Naive thymus-derived CD8-positive, alpha-beta T cell (primary cell): ENCODE measurements at regions not wholly inside any gene's neighbourhood (a gene's known extent, or its start where the extent isn't known, plus 50 kb on each side); places are given as distances from the start of the nearest gene placed in this dataset.

Source experiments
- ATAC-seq, 2 donors: fragments of 150-1000 bp; cut with Tn5 transposase in 1 of 2; sonication (Bioruptor Pico), chemical (Tn5 transposase) in 1 of 2; 1 replicate in 1 of 2; 2 replicates in 1 of 2; pipeline ENCODE4 v1.10.0; 2021; ENCODE audit warnings: mild to moderate bottlenecking in 2 of 2, moderate library complexity in 2 of 2
- POLR2A ChIA-PET: fragments of 350-600 bp; sonication (Branson Sonifier 250); formaldehyde crosslinking; loops from one replicate; lab custom pipeline; 2021; ENCODE audit warnings: antibody characterized with exemption; lab: Charles Lee
- DNase-seq, 10 donors: peaks; one replicate each; pipeline versions ENCODE4 v3.0.0 to v3.0.0-alpha.2; 2020 to 2022
- H3K27ac Mint-ChIP-seq, 10 donors: one replicate each; pipeline ENCODE4 v1.8.0; 2020 to 2022; ENCODE audit warnings: mild to moderate bottlenecking in 10 of 10, mixed read lengths in 10 of 10, moderate library complexity in 4 of 10, inconsistent platforms in 1 of 10
- H3K27me3 Mint-ChIP-seq, 5 donors: one replicate each; pipeline ENCODE4 v1.8.0; 2021 to 2022; ENCODE audit warnings: mixed read lengths in 5 of 5
- H3K36me3 Mint-ChIP-seq, 3 donors: one replicate each; pipeline ENCODE4 v1.8.0; 2020 to 2022; ENCODE audit warnings: mixed read lengths in 3 of 3, mild to moderate bottlenecking in 2 of 3, inconsistent platforms in 1 of 3
- H3K4me1 Mint-ChIP-seq, 4 donors: one replicate each; pipeline ENCODE4 v1.8.0; 2021 to 2022; ENCODE audit warnings: mixed read lengths in 4 of 4
- H3K4me3 Mint-ChIP-seq, 10 donors: one replicate each; pipeline ENCODE4 v1.8.0; 2020 to 2022; ENCODE audit warnings: mild to moderate bottlenecking in 10 of 10, mixed read lengths in 10 of 10, moderate library complexity in 6 of 10, inconsistent platforms in 1 of 10
- H3K9me3 Mint-ChIP-seq, 9 donors: one replicate each; pipeline ENCODE4 v1.8.0; 2020 to 2022; ENCODE audit warnings: mixed read lengths in 9 of 9, mild to moderate bottlenecking in 3 of 9, inconsistent platforms in 1 of 9, moderate library complexity in 1 of 9

DNA sequence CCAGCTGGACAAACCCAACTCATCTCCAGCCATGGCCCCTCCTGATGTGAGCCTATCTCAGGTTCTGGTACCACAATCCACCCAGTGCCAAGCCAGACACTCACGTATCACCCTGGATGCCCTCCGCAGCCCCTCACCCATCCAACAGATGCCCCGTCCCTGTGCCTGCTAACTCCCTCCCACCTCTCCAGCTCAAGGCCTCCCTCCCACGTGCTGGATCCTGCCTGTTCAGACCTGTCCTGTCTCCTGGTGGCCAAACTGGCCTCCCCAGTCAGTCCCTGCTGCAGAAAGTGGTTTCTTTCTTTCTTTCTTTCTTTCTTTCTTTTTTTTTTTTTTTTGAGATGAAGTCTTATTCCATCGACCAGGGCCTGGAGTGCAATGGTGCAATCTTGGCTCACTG is 86.2 kb downstream of the RRM2 start:
- Mint-ChIP-seq H3K9me3 (no peaks in the 10 kb centered on the region), H3K36me3 (no peaks in the 10 kb centered on the region), H3K27me3 (no peaks in the 10 kb centered on the region), H3K4me3 (no peak overlapping the region), H3K27ac (no peak overlapping the region), H3K4me1 (peaks cover 0 to 5% (median 0%) of the 10 kb centered on the region in 4 donors)
- no peak for DNase-seq
- POLR2A ChIA-PET, result no interaction called here
- ATAC-seq, result no peak

DNA sequence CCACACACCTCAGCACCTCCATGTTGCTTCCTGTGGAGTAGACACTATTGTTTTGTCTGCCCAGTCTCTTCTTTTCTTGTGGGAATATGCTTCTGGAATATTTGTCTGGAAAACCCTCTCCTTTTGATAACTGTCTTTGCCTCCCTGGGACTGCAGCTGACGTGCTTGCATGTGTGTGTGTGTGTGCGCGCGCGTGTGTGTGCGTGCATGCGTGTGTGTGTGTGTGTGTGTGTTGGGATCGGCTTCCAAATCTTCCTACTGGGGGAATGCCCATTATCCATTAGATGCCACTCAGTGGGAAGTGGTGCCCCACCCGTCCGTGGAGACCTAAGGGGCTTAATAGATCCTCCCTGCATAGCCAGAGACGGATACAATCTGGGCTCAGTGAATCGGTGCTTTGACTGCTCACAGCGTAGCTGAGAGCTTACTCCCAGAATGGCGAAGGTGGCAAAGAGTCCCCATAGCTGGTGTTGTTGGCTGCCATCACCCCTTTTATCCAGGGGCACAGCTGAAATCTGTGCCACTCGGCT is 86.9 kb downstream of the RRM2 start:
- Mint-ChIP-seq H3K4me1 (peaks cover 0 to 2% (median 0%) of the 10 kb centered on the region in 4 donors), H3K36me3 (no peaks in the 10 kb centered on the region), H3K9me3 (no peaks in the 10 kb centered on the region), H3K27me3 (no peaks in the 10 kb centered on the region), H3K4me3 (no peak overlapping the region), H3K27ac (peak overlapping the region in 1 of 10 donors; percentile 5)
- POLR2A ChIA-PET, result no interaction called here
- DNase-seq (no peak), ATAC-seq (no peak)

GRCh38 chr2:10210336-10210735 is 87.8 kb downstream of the RRM2 start:
- POLR2A ChIA-PET, result no interaction called here
- H3K27me3 Mint-ChIP-seq, result no peaks in the 10 kb centered on the region
- no peak for ATAC-seq
- H3K4me1 Mint-ChIP-seq, result peaks cover 0 to 2% (median 0%) of the 10 kb centered on the region in 4 donors
- H3K9me3 Mint-ChIP-seq, result no peaks in the 10 kb centered on the region
- no peak for DNase-seq
- no peaks in the 10 kb centered on the region for H3K36me3 Mint-ChIP-seq
- H3K27ac Mint-ChIP-seq, result no peak overlapping the region
- H3K4me3 Mint-ChIP-seq, result no peak overlapping the region

DNA sequence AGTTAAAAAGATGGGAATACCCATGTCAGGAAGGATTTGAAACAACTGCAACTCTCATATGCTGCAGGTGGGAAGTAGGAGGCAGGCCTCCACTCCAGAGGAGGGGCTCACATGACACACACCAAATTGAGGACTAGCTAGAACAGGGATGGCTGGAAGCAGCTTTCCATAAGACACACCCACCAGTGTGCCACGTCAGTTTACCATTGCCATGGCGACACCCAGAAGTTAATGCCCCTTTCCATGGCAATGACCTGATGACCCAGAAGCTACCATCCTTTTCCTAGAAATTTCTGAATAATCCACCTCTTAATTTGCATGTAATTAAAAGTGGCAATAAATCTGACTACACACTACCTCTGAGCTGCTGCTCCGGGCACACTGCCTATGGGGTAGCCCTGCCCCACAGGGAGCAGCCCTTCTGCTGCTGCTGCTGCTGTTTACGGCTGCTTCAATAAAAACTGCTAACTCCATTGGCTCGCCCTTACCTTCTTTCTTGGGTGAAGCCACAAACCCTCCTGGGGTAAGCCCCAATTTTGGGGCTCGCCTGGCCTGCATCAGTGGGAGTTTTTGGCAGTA is 89.4 kb downstream of the RRM2 start:
- Mint-ChIP-seq H3K27me3 (peaks cover 0 to 2% (median 0%) of the 10 kb centered on the region in 5 donors), H3K4me1 (peaks cover 0 to 2% (median 0%) of the 10 kb centered on the region in 4 donors), H3K9me3 (no peaks in the 10 kb centered on the region), H3K36me3 (no peaks in the 10 kb centered on the region), H3K27ac (no peak overlapping the region), H3K4me3 (no peak overlapping the region)
- POLR2A ChIA-PET, result no interaction called here
- ATAC-seq (no peak), DNase-seq (no peak)

DNA sequence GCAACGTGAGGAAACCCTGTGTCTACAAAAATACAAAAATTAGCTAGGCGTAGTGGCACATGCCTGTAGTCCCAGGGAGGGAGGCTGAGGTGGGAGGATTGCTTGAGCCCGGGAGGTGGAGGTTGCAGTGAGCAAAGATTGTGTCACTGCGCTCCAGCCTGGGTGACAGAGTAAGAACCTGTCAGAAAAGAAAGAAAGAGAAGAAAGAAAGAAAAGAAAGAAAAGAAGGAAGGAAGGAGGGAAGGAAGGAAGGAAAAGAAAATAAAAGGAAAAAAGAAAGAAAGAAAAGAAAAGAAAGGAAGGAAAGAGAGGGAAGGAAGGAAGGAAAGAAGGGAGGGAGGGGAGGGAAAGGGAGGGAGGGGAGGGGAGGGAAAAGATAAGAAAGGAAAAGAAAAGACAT is 89.9 kb upstream of the HPCAL1 start:
- Mint-ChIP-seq H3K36me3 (no peaks in the 10 kb centered on the region), H3K9me3 (no peaks in the 10 kb centered on the region), H3K27ac (no peak overlapping the region), H3K27me3 (peaks cover 0 to 2% (median 0%) of the 10 kb centered on the region in 5 donors), H3K4me3 (no peak overlapping the region), H3K4me1 (no peaks in the 10 kb centered on the region)
- POLR2A ChIA-PET, result no interaction called here
- no peak for DNase-seq
- no peak for ATAC-seq

DNA sequence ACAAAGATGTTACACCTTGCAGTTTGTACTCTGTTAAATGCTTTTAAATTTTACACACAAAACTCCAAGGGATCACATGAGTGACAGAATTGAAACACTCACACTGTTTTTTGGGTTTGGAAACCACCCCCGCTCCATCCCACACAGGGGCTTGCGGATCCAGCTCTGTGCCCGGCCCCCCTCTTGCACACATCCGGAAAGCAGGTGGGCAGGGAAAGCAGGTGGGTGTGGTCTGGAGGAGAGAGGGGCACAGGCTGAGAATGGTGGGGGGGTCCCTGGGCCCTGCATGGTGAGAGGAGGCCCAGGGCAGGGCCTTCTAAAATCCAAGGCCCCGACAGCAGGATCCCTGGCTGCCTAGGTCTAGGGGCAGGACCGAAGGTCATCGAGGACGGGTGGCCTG is 88.5 kb upstream of the HPCAL1 start:
- no peak overlapping the region for H3K27ac Mint-ChIP-seq
- no peaks in the 10 kb centered on the region for H3K4me1 Mint-ChIP-seq
- POLR2A ChIA-PET, result no interaction called here
- no peaks in the 10 kb centered on the region for H3K9me3 Mint-ChIP-seq
- DNase-seq, result no peak
- no peak overlapping the region for H3K4me3 Mint-ChIP-seq
- H3K27me3 Mint-ChIP-seq, result peaks cover 0 to 2% (median 0%) of the 10 kb centered on the region in 5 donors
- ATAC-seq, result no peak
- H3K36me3 Mint-ChIP-seq, result no peaks in the 10 kb centered on the region

- H3K27me3 Mint-ChIP-seq, result peaks cover 0 to 2% (median 0%) of the 10 kb centered on the region in 5 donors
- POLR2A ChIA-PET, result no interaction called here
- no peaks in the 10 kb centered on the region for H3K36me3 Mint-ChIP-seq
- DNase-seq (no peak), ATAC-seq (no peak)
- H3K4me1 Mint-ChIP-seq, result no peaks in the 10 kb centered on the region
- H3K9me3 Mint-ChIP-seq, result no peaks in the 10 kb centered on the region
- H3K4me3 Mint-ChIP-seq, result no peak overlapping the region
- H3K27ac Mint-ChIP-seq, result peak overlapping the region in 2 of 10 donors; percentile 63 to 66
These were observed 87.2 kb upstream of the HPCAL1 start for GRCh38 chr2:10215393-10215935.

GRCh38 chr2:10216677-10217488 is 85.8 kb upstream of the HPCAL1 start:
- H3K9me3 Mint-ChIP-seq, result no peaks in the 10 kb centered on the region
- POLR2A ChIA-PET, result no interaction called here
- no peaks in the 10 kb centered on the region for H3K36me3 Mint-ChIP-seq
- no peak overlapping the region for H3K27ac Mint-ChIP-seq
- H3K4me1 Mint-ChIP-seq, result no peaks in the 10 kb centered on the region
- H3K27me3 Mint-ChIP-seq, result peaks cover 0 to 2% (median 0%) of the 10 kb centered on the region in 5 donors
- no peak overlapping the region for H3K4me3 Mint-ChIP-seq
- DNase-seq (no peak), ATAC-seq (no peak)

DNA sequence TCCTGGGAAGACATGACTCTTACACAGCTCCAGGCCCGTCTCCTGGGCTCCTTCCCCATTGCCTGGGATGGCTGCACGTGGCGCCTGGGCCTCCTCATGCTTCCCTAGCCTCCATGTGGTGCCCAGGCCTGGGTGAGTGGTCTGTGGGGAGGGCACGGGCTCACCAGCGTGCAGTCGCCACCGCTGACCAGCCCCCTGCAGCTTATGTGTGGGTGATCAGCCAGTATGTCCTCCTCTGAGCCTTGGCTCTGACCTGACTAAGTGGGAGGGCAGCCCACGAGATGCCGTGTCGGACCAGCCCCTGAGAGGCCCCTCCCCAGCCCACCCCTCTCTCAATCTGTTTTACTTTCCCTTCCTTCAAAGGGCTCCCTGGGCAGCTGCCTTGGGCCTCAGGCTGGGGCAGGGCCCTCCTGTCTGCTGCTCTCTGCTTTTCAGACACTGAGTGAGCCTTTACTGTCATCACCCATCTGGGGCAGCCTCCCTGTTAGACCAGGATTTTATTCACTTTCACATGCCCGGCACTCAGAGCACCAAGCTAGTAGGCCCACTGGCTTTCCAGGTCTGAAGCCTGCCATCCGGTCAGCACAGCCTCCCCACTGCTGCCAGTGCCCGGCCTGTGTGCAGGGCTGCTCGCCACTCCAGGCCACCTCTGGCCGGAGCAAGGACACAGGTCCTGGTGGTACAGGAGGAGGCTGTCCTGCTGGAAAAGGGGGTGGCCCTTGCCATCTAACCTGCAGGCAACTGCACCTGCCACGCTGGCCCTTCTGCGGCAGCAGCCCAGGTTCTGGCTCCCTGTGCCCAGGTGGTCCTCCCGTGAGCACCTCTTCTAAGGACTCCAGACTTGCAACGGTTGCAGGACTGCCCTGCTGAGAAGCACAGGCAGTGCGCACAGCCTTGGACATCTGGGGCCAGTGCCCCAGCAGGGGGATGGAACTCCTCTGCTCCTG is 84.9 kb upstream of the HPCAL1 start:
- no peaks in the 10 kb centered on the region for H3K4me1 Mint-ChIP-seq
- H3K36me3 Mint-ChIP-seq, result no peaks in the 10 kb centered on the region
- no peak overlapping the region for H3K4me3 Mint-ChIP-seq
- no peak for DNase-seq
- H3K27ac Mint-ChIP-seq, result no peak overlapping the region
- H3K27me3 Mint-ChIP-seq, result peaks cover 0 to 2% (median 0%) of the 10 kb centered on the region in 5 donors
- ATAC-seq, result no peak
- POLR2A ChIA-PET, result no interaction called here
- H3K9me3 Mint-ChIP-seq, result no peaks in the 10 kb centered on the region

GRCh38 chr2:10220045-10220901 is 82.4 kb upstream of the HPCAL1 start:
- ATAC-seq (no peak), DNase-seq (no peak)
- H3K4me3 Mint-ChIP-seq, result no peak overlapping the region
- POLR2A ChIA-PET, result no interaction called here
- H3K36me3 Mint-ChIP-seq, result no peaks in the 10 kb centered on the region
- H3K4me1 Mint-ChIP-seq, result no peaks in the 10 kb centered on the region
- no peaks in the 10 kb centered on the region for H3K9me3 Mint-ChIP-seq
- H3K27me3 Mint-ChIP-seq, result peaks cover 0 to 2% (median 0%) of the 10 kb centered on the region in 5 donors
- H3K27ac Mint-ChIP-seq, result no peak overlapping the region

- DNase-seq (no peak), ATAC-seq (no peak)
- Mint-ChIP-seq H3K9me3 (no peaks in the 10 kb centered on the region), H3K27ac (no peak overlapping the region), H3K4me1 (no peaks in the 10 kb centered on the region), H3K4me3 (no peak overlapping the region), H3K27me3 (no peaks in the 10 kb centered on the region), H3K36me3 (no peaks in the 10 kb centered on the region)
- POLR2A ChIA-PET, result no interaction called here
These were observed 81.8 kb upstream of the HPCAL1 start for GRCh38 chr2:10220902-10221391.

DNA sequence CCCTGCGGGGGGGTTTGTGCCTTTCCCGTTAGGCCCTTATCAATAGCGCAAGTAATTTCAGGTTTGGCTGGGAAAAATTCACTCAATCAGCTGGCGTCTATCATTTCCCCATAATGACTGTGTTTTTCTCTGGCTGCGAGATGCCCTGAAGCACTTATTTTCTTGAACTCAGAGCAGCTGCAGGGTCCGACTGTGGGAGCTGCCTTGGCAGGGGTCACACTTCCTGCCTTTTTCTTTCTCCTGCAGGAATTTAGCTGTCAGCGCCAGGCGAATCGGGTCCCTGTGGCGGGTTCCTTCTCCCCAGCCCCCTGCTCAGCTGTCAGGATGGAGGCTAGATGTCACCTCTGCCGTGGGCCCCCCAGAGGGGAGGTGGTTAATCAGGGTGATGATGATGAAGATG is 81.3 kb upstream of the HPCAL1 start:
- DNase-seq (no peak), ATAC-seq (no peak)
- Mint-ChIP-seq H3K4me1 (no peaks in the 10 kb centered on the region), H3K36me3 (no peaks in the 10 kb centered on the region), H3K27ac (no peak overlapping the region), H3K4me3 (no peak overlapping the region), H3K9me3 (no peaks in the 10 kb centered on the region), H3K27me3 (no peaks in the 10 kb centered on the region)
- POLR2A ChIA-PET, result interaction anchor here (0.6 kb wide), 1 partner anchor 73 kb away, joined by 3 read pairs; no protein-coding TSS in a partner anchor
